ENCODE measurements at regions not wholly inside any gene's neighbourhood (a gene's known extent, or its start where the extent isn't known, plus 50 kb on each side); places are given as distances from the start of the nearest gene placed in this dataset.

DNA sequence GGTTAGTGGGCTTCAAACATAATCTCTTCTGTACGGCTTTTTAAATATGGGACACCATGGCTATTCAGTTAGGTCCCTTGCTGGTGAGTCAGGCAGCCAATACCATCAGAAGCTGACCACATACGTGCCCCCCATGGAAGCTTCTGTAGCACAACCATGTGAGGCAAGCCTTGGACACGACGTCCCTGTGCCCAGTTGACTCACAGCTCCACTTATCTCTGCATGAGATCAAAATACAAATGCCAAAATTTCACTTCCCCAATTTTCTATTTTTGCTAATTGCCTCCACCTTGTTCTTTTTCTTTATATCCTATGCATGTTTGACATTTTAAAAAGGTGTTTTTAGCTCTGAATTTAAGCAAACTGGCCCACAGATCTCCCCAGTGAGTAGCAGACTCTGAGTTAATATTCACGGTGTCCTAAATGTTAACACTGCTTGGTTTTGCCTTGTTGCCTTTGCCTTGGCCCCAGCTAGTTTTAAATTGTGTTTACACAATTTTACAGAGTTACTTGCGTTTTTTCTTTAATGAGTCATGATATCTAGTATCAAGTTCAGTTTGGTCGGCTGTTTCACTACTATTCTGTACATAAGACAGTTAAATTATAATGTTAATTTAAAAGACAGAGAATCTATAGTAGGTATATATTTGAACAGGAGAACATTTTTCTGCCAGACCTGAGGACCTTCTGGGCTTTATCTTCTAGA, 77.5 kb downstream of the CDCA7 start:
- Histone ChIP-seq H3K79me2 (replicated peaks; ENCODE audit: insufficient read depth, low read length) (no peaks in the 10 kb centered on the region), H3K9ac (ENCODE audit: low read length) (no peak overlapping the region), H3F3A (ENCODE audit: insufficient read depth, low read length, poor library complexity, severe bottlenecking) (no peaks in the 10 kb centered on the region), H3K36me3 (ENCODE audit: insufficient read depth, low read length) (no peaks in the 10 kb centered on the region), H3K27ac (ENCODE audit: low read length) (no peak overlapping the region), H3K4me2 (ENCODE audit: low read length) (no peak overlapping the region), H3K4me3 (ENCODE audit: low read length) (no peak overlapping the region), H3K27me3 (ENCODE audit: insufficient read depth, low read depth, low read length) (no peaks in the 10 kb centered on the region), H3K9me3 (ENCODE audit: low read length) (no peaks in the 10 kb centered on the region), H3K9me2 (ENCODE audit: insufficient read depth, low read length) (no peaks in the 10 kb centered on the region), H4K20me1 (ENCODE audit: insufficient read depth) (no peaks in the 10 kb centered on the region), H2AFZ (ENCODE audit: low read depth, low read length) (no peak overlapping the region)
- no peak for TF ChIP-seq MXI1 (conservative IDR thresholded peaks at IDR 0.05; ENCODE audit: poor library complexity, severe bottlenecking)
- no peak for TF ChIP-seq TAF1 (IDR thresholded peaks at IDR 0.05; ENCODE audit: low read depth)
- TF ChIP-seq EZH2 (IDR thresholded peaks at IDR 0.05; ENCODE audit: borderline replicate concordance, insufficient read depth, low read length, poor library complexity, severe bottlenecking) = no peak
- no peak for TF ChIP-seq POLR2AphosphoS5 (IDR thresholded peaks at IDR 0.05)
- no peak for TF ChIP-seq SMC3 (conservative IDR thresholded peaks at IDR 0.05; ENCODE audit: poor library complexity)
- TF ChIP-seq, protein P1, sequence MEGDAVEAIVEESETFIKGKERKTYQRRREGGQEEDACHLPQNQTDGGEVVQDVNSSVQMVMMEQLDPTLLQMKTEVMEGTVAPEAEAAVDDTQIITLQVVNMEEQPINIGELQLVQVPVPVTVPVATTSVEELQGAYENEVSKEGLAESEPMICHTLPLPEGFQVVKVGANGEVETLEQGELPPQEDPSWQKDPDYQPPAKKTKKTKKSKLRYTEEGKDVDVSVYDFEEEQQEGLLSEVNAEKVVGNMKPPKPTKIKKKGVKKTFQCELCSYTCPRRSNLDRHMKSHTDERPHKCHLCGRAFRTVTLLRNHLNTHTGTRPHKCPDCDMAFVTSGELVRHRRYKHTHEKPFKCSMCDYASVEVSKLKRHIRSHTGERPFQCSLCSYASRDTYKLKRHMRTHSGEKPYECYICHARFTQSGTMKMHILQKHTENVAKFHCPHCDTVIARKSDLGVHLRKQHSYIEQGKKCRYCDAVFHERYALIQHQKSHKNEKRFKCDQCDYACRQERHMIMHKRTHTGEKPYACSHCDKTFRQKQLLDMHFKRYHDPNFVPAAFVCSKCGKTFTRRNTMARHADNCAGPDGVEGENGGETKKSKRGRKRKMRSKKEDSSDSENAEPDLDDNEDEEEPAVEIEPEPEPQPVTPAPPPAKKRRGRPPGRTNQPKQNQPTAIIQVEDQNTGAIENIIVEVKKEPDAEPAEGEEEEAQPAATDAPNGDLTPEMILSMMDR (IDR thresholded peaks at IDR 0.05; ENCODE audit: poor library complexity, severe bottlenecking) = no peak
- no peak for TF ChIP-seq REST (IDR thresholded peaks at IDR 0.05; ENCODE audit: borderline replicate concordance)
- TF ChIP-seq EP300 (conservative IDR thresholded peaks at IDR 0.05; ENCODE audit: poor library complexity, severe bottlenecking) = no peak
- TF ChIP-seq RAD21 (conservative IDR thresholded peaks at IDR 0.05) = no peak

- no peaks in the 10 kb centered on the region for H3K27me3 ChIP-seq (ENCODE audit: insufficient read depth, low read depth, low read length)
- no peak overlapping the region for H2AFZ ChIP-seq (ENCODE audit: low read depth, low read length)
Observed at GRCh38 chr2:173434762-173435569, 80.3 kb downstream of the CDCA7 start.

More at GRCh38 chr2:173434762-173435569, 80.3 kb downstream of the CDCA7 start:
- no peaks in the 10 kb centered on the region for H3K9me2 ChIP-seq (ENCODE audit: insufficient read depth, low read length)
- no peaks in the 10 kb centered on the region for H4K20me1 ChIP-seq (ENCODE audit: insufficient read depth)
- no peak overlapping the region for H3K27ac ChIP-seq (ENCODE audit: low read length)
- TF ChIP-seq, protein P1 (IDR thresholded peaks at IDR 0.05; ENCODE audit: poor library complexity, severe bottlenecking) = no peak
- TF ChIP-seq EP300 (conservative IDR thresholded peaks at IDR 0.05; ENCODE audit: poor library complexity, severe bottlenecking) (no peak), REST (IDR thresholded peaks at IDR 0.05; ENCODE audit: borderline replicate concordance) (no peak), SMC3 (conservative IDR thresholded peaks at IDR 0.05; ENCODE audit: poor library complexity) (no peak), EZH2 (IDR thresholded peaks at IDR 0.05; ENCODE audit: borderline replicate concordance, insufficient read depth, low read length, poor library complexity, severe bottlenecking) (no peak), POLR2AphosphoS5 (IDR thresholded peaks at IDR 0.05) (no peak), TAF1 (IDR thresholded peaks at IDR 0.05; ENCODE audit: low read depth) (no peak), RAD21 (conservative IDR thresholded peaks at IDR 0.05) (no peak), MXI1 (conservative IDR thresholded peaks at IDR 0.05; ENCODE audit: poor library complexity, severe bottlenecking) (no peak)
- H3K9me3 ChIP-seq (ENCODE audit: low read length) = no peaks in the 10 kb centered on the region
- no peak overlapping the region for H3K4me3 ChIP-seq (ENCODE audit: low read length)
- no peaks in the 10 kb centered on the region for H3F3A ChIP-seq (ENCODE audit: insufficient read depth, low read length, poor library complexity, severe bottlenecking)
- no peaks in the 10 kb centered on the region for H3K79me2 ChIP-seq (replicated peaks; ENCODE audit: insufficient read depth, low read length)
- no peaks in the 10 kb centered on the region for H3K36me3 ChIP-seq (ENCODE audit: insufficient read depth, low read length)
- H3K9ac ChIP-seq (ENCODE audit: low read length) = no peak overlapping the region
- H3K4me2 ChIP-seq (ENCODE audit: low read length) = no peak overlapping the region

Measured in neural cell (in vitro differentiated cells).